GM04503 (cell line): ENCODE measurements at regions not wholly inside any gene's neighbourhood (a gene's known extent, or its start where the extent isn't known, plus 50 kb on each side); places are given as distances from the start of the nearest gene placed in this dataset.
"Not testable (repeated sequence)": the region's sequence is repeated elsewhere in the genome, so short reads cannot be mapped to it uniquely, and the experiment has no call there.

Experiments
- DNase-seq: peaks from one replicate; pipeline ENCODE4 v3.0.0-alpha.2; 2012; ENCODE audit warnings: low read depth

GRCh38 chr2:45114221-45114955 is 105.1 kb upstream of the SIX2 start:
- DNase-seq = no peak

DNA sequence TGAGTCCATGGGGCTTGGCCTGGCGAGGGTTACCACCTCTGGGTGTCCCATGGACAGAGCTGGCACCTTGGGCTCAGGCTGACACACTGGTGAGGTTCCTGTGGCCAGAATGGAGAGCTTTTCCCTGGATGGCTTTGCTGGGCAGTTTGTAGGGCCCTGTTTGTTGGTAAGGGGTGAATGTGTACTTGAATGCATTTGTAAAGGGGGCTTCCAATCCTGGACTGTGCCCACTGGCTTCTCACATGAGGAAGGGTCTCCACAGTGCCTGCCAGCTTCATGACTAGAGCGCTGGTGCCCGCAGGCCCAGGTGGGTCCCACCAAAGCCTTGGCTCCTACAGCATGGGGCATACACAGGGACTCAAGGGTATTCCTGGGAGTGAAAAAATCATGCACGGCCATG is 103.5 kb upstream of the SIX2 start:
- DNase-seq = no peak

GRCh38 chr2:45105050-45105582 is 95.9 kb upstream of the SIX2 start:
- DNase-seq = no peak

DNA sequence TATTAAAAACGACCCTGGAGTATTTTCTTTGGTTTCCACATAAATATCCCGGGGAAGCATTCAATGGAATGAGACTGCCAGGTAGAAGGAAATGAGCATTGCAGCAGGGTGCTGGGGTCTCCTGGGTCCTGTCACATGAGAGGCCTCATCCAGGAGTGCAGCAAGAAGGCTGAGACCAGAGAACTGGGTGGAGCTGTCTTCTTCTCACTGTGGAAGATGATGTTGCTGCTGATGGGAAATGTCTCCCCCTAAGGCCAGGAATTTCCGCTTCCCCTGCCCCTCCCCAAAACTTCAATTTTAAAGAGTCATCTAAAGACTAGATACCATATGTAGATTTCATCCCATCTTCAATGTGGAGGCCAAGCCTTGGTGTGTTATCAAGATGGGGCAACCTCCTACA is 95.2 kb upstream of the SIX2 start:
- no peak for DNase-seq

- no peak for DNase-seq
Observed at GRCh38 chr2:45103351-45104345, 94.4 kb upstream of the SIX2 start.

DNA sequence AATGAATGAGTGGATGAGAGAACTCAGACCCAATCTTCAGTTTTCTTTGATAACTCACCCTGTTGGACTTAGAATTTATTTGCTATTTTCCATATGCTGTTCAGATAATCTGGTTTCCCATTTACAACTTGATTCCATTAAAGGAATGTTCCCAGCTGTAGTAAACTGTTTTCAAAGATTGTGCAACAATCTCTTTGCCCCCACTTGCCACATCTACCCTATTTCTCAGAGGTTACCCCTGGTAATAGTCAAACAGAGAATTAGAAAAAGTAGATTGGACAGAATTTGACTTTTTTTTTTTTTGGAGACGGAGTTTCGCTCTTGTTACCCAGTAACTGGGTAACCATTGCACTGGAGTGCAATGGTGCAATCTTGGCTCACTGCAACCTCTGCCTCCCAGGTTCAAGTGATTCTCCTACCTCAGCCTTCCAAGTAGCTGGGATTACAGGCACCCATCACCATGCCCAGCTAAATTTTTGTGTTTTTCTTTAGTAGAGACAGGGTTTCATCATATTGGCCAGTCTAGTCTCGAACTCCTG is 93.4 kb upstream of the SIX2 start:
- DNase-seq = no peak

DNA sequence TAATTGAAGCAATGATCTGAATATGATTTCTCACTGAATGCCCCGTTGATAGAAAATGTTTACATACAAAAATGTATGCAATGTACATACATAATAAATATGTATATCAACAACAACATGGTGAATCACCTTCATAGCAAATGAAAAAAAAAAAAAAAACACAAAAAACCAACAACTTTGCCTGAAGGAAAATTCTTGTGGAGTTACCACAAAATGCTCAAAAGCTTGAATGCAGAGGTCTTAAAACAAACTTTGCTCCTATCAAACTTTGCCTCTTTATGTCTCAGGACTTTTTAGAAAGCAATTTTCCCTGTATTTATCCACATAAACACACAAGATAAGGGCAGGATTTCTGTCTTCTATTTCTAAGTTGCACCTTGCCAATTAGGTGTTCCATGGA is 92.9 kb upstream of the SIX2 start:
- no peak for DNase-seq

DNA sequence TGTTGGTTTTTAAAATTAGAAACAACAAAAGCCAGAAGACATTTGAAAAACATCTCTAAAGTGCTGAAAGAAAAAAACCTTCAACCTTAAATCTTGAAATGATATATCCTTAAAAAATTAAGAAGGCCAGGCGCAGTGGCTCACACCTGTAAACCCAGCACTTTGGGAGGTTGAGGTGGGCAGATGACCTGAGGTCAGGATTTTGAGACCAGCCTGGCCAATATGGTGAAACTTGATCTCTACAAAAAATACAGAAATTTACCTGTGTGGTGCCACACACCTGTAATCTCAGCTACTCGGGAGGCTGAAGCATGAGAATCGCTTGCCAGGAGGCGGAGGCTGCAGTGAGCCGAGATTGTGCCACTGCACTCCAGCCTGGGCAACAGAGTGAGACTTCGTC is 87.7 kb upstream of the SIX2 start:
- DNase-seq = no peak

GRCh38 chr2:45096038-45096437 is 86.8 kb upstream of the SIX2 start:
- not testable (repeated sequence) for DNase-seq

- no peak for DNase-seq
Observed at GRCh38 chr2:45093663-45094062, 84.4 kb upstream of the SIX2 start.

DNA sequence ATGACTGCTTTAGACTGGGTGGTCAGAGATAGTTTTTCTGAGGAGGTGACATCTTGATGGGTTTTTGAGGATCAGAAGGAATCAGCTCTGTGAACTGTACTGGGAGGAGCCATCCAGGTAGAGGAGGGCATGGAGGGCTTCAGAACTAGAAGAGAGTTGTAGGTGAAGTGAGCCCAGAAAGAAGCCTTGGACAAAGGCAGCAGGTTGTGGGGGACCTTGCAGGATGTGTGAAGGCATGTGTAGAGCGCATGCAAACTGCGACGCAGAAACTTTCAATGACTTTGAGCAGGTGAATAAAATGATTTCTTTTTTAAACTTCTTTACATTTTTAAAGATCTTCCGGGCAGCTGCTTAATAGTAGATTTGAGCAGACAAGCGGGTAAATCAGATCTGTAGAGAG is 83.9 kb upstream of the SIX2 start:
- no peak for DNase-seq

GRCh38 chr2:45089554-45090261 is 80.5 kb upstream of the SIX2 start:
- no peak for DNase-seq

- no peak for DNase-seq
Observed at GRCh38 chr2:45085487-45085886, 76.2 kb upstream of the SIX2 start.

DNA sequence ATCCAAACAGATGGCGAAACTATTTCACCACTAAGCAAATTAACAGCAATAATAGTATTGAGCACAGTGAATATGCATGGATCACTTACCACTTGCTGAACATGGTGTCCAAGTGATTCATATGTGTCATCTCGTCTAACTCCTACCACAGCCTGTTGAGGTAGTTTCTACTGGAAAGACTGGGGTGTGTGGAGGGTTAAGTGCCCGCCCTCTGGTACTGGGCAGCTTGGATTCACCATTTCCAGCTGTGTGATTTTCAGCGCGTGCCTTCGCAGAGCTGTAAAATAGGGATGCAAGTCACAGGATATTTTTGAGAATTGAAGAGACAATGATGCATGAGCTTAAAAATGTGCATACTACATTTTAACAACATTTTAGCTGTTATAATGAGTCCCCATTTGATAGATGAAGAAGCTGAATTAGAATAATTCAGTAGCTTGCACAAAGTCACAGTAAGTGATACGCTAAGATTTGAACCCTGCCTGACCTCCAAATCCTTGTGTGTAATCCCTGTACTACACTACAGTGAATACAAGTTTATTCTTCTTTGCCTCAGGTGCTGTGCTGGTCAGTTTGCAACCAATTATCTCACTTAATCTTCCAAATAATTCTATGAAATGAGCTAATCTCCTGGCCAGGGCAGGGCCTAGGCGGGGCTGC is 75.2 kb upstream of the SIX2 start:
- no peak for DNase-seq

GRCh38 chr2:45083175-45083574 is 73.9 kb upstream of the SIX2 start:
- DNase-seq = no peak

DNA sequence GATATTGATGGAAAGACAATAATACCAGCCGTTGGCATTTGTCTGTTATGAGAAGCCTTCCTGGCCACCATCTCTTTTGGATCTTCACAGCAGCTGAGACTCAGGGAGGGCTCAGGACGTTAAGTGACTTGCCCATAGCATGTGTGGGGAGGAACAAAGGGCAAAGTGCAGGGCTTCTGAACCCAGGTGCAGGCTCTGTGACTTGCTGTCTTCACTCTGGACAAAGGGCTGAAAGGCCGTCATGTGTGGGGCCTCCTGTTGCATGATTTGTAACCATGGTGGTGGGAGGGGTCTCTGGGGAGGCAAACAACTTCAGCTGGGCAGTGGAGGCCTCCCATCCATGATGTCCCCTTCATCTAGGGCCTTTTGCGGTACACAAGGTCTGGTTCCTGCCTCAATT is 65.5 kb upstream of the SIX2 start:
- no peak for DNase-seq

DNA sequence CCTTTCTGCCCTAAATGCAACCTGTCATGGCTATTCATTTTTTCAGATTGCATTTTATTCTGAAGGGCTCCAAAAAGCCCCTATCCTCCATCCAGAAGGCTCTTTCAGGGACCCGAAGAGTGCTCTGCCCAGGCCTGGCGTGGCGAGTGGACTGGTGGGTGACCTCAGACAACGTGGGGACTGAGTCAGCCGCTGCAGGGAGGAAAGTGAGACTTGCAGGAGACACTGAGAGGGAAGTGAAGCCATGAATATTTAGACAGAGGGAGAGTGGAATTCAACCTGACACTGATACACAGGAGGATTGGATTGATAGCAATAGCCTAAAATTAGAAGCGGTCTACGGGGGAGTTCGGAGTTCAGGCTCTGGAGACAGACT is 63.6 kb upstream of the SIX2 start:
- DNase-seq = no peak

- no peak for DNase-seq
Observed at GRCh38 chr2:45072064-45072861, 63.0 kb upstream of the SIX2 start.

DNA sequence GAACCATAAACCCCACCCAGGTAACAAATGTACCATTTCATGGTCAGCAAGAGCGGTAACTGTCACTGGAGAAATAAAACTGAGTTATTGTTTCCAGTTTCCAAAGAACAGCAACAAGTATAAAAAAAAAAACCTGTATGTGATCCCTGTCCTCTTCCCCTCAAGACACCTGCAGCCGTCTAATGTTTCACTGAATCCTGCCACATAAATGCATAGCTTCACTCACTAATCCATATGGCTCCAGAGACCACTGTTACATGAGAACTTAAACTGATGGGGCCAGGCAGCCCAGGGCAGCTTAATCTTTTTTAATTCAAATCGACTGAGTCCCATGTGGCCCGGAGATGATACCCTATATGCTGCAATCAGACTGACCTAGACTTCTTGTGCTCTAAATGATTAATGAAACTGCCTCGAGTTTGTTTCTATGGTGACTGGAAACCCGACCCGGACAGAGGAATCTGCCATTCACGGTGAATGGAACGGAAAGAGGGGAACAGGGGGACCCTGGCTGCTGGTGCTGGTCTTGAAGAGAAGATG is 60.9 kb upstream of the SIX2 start:
- DNase-seq = no peak

- DNase-seq = no peak
Observed at GRCh38 chr2:45069684-45070083, 60.4 kb upstream of the SIX2 start.
